Progenitor cell of endocrine pancreas (in vitro differentiated cells): ENCODE measurements at regions not wholly inside any gene's neighbourhood (a gene's known extent, or its start where the extent isn't known, plus 50 kb on each side); places are given as distances from the start of the nearest gene placed in this dataset.

Source experiments
- DNase-seq: peaks from one replicate; pipeline ENCODE4 v3.0.0; 2021; ENCODE audit warnings: low spot score; ENCODE audit not compliant: unreplicated experiment
- H3K27ac Mint-ChIP-seq: 2 replicates; pipeline ENCODE4 v1.8.0; 2021; ENCODE audit warnings: mild to moderate bottlenecking, moderate library complexity, mixed read lengths
- H3K27me3 Mint-ChIP-seq: 2 replicates; pipeline ENCODE4 v1.8.0; 2021; ENCODE audit warnings: mixed read lengths
- H3K36me3 Mint-ChIP-seq: 2 replicates; pipeline ENCODE4 v1.8.0; 2022; ENCODE audit warnings: mixed read lengths; ENCODE audit not compliant: insufficient read depth
- H3K4me1 Mint-ChIP-seq: 2 replicates; pipeline ENCODE4 v1.8.0; 2021; ENCODE audit warnings: low read depth, mixed read lengths
- H3K4me3 Mint-ChIP-seq: 2 replicates; pipeline ENCODE4 v1.8.0; 2021; ENCODE audit warnings: low read depth, mild to moderate bottlenecking, moderate library complexity, mixed read lengths
- H3K9me3 Mint-ChIP-seq: 2 replicates; pipeline ENCODE4 v1.8.0; 2021; ENCODE audit warnings: low read depth, mixed read lengths
- CTCF ChIP-seq: fragments of 200-600 bp; sonication (generic); IDR thresholded peaks from one replicate; pipeline ENCODE4 v1.5.0; 2021; ENCODE audit warnings: antibody characterized with exemption, mild to moderate bottlenecking; ENCODE audit not compliant: unreplicated experiment

- Mint-ChIP-seq H3K4me1 (no peaks in the 10 kb centered on the region), H3K9me3 (no peaks in the 10 kb centered on the region), H3K36me3 (no peaks in the 10 kb centered on the region), H3K27ac (no peak overlapping the region), H3K27me3 (peaks cover 12% of the 10 kb centered on the region), H3K4me3 (no peak overlapping the region)
- DNase-seq, result no peak
- no peak for TF ChIP-seq CTCF
These were observed 267.4 kb downstream of the CYP26B1 start for GRCh38 chr2:71880287-71880686.

- H3K9me3 Mint-ChIP-seq, result no peaks in the 10 kb centered on the region
- TF ChIP-seq CTCF, result no peak
- DNase-seq, result no peak
- H3K4me3 Mint-ChIP-seq, result no peak overlapping the region
- no peak overlapping the region for H3K27ac Mint-ChIP-seq
- peaks cover 12% of the 10 kb centered on the region for H3K27me3 Mint-ChIP-seq
- H3K36me3 Mint-ChIP-seq, result no peaks in the 10 kb centered on the region
- H3K4me1 Mint-ChIP-seq, result no peaks in the 10 kb centered on the region
These were observed 268.0 kb downstream of the CYP26B1 start for GRCh38 chr2:71879509-71880184.

- Mint-ChIP-seq H3K4me3 (no peak overlapping the region), H3K9me3 (no peaks in the 10 kb centered on the region), H3K36me3 (no peaks in the 10 kb centered on the region), H3K4me1 (no peaks in the 10 kb centered on the region), H3K27me3 (peaks cover 8% of the 10 kb centered on the region), H3K27ac (no peak overlapping the region)
- TF ChIP-seq CTCF, result no peak
- no peak for DNase-seq
These were observed 268.8 kb downstream of the CYP26B1 start for GRCh38 chr2:71878626-71879508.

- no peak for DNase-seq
- Mint-ChIP-seq H3K4me3 (no peak overlapping the region), H3K27me3 (peaks cover 13% of the 10 kb centered on the region), H3K36me3 (no peaks in the 10 kb centered on the region), H3K27ac (no peak overlapping the region), H3K4me1 (no peaks in the 10 kb centered on the region), H3K9me3 (no peaks in the 10 kb centered on the region)
- no peak for TF ChIP-seq CTCF
These were observed 270.0 kb downstream of the CYP26B1 start for GRCh38 chr2:71877636-71878035.

- no peaks in the 10 kb centered on the region for H3K36me3 Mint-ChIP-seq
- no peaks in the 10 kb centered on the region for H3K4me1 Mint-ChIP-seq
- H3K27ac Mint-ChIP-seq, result no peak overlapping the region
- H3K9me3 Mint-ChIP-seq, result no peaks in the 10 kb centered on the region
- no peak overlapping the region for H3K4me3 Mint-ChIP-seq
- DNase-seq, result no peak
- no peak for TF ChIP-seq CTCF
- peaks cover 13% of the 10 kb centered on the region for H3K27me3 Mint-ChIP-seq
These were observed 270.9 kb downstream of the CYP26B1 start for GRCh38 chr2:71876542-71877451.
